ENCODE measurements at regions not wholly inside any gene's neighbourhood (a gene's known extent, or its start where the extent isn't known, plus 50 kb on each side); places are given as distances from the start of the nearest gene placed in this dataset.
"Not testable (repeated sequence)": the region's sequence is repeated elsewhere in the genome, so short reads cannot be mapped to it uniquely, and the experiment has no call there.

DNA sequence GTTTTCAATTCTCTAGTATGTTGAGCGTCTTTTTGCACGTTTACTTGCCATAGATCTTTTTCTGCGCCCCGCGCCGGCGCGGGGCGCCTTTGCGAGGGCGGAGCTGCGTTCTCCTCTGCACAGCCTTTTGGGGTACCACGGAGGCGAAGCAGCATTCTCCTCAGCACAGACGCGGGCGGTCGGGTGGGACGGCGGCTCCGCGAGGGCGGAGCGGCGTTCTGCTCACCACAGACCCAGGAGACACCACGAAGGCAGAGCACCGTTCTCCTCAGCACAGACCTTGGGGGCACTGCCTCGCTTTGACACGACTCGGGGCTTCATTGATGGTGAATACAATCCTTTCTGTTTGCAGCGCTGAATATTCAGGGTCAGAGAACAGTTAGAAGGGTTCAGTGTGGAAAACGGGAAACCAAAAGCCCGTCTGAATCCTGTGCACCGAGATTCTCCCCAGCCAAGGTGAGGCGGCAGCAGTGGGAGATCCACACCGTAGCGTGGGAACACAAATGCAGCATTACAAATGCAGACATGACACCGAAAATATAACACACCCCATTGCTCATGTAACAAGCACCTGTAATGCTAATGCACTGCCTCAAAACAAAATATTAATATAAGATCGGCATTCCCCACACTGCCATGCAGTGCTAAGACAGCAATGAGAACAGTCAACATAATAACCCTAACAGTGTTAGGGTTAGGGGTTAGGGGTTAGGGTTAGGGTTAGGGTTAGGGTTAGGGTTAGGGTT is 190.7 kb upstream of the VIPR2 start:
- peaks cover 13% of the 10 kb centered on the region for H3K4me1 ChIP-seq (ENCODE audit: low read depth, poor library complexity, severe bottlenecking)
- H2AFZ ChIP-seq (ENCODE audit: low read depth); H3K27me3 ChIP-seq (ENCODE audit: insufficient read depth, low read depth); H3K4me3 ChIP-seq (IDR thresholded peaks at IDR 0.05; ENCODE audit: insufficient read depth, low read depth, low read length); H3K36me3 ChIP-seq (ENCODE audit: insufficient read depth); H3K9ac ChIP-seq; H3K4me2 ChIP-seq; H3K27ac ChIP-seq; H4K20me1 ChIP-seq (ENCODE audit: insufficient read depth); H3K79me2 ChIP-seq (ENCODE audit: insufficient read depth, low read depth): not testable (repeated sequence)

DNA sequence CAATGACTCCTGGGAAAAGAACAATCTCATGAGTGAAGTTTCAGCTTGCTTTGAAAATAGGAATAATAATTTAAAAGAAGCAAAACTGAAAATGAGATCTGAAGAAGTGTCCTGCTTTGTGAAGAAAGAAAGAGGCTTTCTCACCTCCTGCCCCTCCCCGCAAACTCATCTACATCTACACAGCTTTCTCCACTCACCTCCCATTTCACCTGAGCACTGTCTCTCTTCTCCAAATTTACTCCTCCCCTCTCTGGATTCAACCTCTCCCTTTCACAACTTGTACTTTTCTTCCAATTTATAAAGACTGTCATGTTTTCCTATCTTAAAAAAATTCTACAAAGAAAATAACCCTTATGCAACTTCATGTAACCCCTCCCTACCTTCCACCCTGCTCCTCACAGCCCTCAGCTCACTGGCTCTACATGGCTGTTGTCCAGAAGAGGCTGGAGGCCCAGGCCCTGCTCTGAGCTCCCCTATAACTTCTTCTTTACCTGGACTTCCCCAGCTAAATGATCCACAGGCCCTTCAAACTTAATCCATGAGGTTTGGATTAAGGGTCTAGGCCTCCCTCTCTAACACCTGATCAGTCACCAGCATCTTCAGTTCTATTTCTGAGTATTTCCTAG is 188.3 kb upstream of the VIPR2 start:
- not testable (repeated sequence) for H3K4me2 ChIP-seq; H3K4me3 ChIP-seq (IDR thresholded peaks at IDR 0.05; ENCODE audit: insufficient read depth, low read depth, low read length); H3K27me3 ChIP-seq (ENCODE audit: insufficient read depth, low read depth); H3K27ac ChIP-seq; H3K36me3 ChIP-seq (ENCODE audit: insufficient read depth); H4K20me1 ChIP-seq (ENCODE audit: insufficient read depth); H3K79me2 ChIP-seq (ENCODE audit: insufficient read depth, low read depth); H3K9ac ChIP-seq; H2AFZ ChIP-seq (ENCODE audit: low read depth)
- H3K4me1 ChIP-seq (ENCODE audit: low read depth, poor library complexity, severe bottlenecking) = peaks cover 13% of the 10 kb centered on the region

GRCh38 chr7:159331462-159331861 is 186.8 kb upstream of the VIPR2 start:
- H2AFZ ChIP-seq (ENCODE audit: low read depth) = no peak overlapping the region
- peaks cover 13% of the 10 kb centered on the region for H3K4me1 ChIP-seq (ENCODE audit: low read depth, poor library complexity, severe bottlenecking)
- H3K27ac ChIP-seq = no peak overlapping the region
- H3K27me3 ChIP-seq (ENCODE audit: insufficient read depth, low read depth) = no peaks in the 10 kb centered on the region
- no peaks in the 10 kb centered on the region for H3K36me3 ChIP-seq (ENCODE audit: insufficient read depth)
- no peaks in the 10 kb centered on the region for H4K20me1 ChIP-seq (ENCODE audit: insufficient read depth)
- H3K4me3 ChIP-seq (IDR thresholded peaks at IDR 0.05; ENCODE audit: insufficient read depth, low read depth, low read length) = no peak overlapping the region
- 0 out of 2 replicates have a peak overlapping the region, but pooled peaks have one; percentile 2 for H3K4me2 ChIP-seq
- TF ChIP-seq, protein P1, sequence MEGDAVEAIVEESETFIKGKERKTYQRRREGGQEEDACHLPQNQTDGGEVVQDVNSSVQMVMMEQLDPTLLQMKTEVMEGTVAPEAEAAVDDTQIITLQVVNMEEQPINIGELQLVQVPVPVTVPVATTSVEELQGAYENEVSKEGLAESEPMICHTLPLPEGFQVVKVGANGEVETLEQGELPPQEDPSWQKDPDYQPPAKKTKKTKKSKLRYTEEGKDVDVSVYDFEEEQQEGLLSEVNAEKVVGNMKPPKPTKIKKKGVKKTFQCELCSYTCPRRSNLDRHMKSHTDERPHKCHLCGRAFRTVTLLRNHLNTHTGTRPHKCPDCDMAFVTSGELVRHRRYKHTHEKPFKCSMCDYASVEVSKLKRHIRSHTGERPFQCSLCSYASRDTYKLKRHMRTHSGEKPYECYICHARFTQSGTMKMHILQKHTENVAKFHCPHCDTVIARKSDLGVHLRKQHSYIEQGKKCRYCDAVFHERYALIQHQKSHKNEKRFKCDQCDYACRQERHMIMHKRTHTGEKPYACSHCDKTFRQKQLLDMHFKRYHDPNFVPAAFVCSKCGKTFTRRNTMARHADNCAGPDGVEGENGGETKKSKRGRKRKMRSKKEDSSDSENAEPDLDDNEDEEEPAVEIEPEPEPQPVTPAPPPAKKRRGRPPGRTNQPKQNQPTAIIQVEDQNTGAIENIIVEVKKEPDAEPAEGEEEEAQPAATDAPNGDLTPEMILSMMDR (conservative IDR thresholded peaks at IDR 0.05; ENCODE audit: low read depth, low read length) = no peak
- no peaks in the 10 kb centered on the region for H3K79me2 ChIP-seq (ENCODE audit: insufficient read depth, low read depth)
- H3K9ac ChIP-seq = no peak overlapping the region

GRCh38 chr7:159329818-159330378 is 185.2 kb upstream of the VIPR2 start:
- TF ChIP-seq, protein P1 (conservative IDR thresholded peaks at IDR 0.05; ENCODE audit: low read depth, low read length) = no peak
- Histone ChIP-seq H3K4me1 (ENCODE audit: low read depth, poor library complexity, severe bottlenecking) (peaks cover 13% of the 10 kb centered on the region), H3K4me3 (IDR thresholded peaks at IDR 0.05; ENCODE audit: insufficient read depth, low read depth, low read length) (no peak overlapping the region), H2AFZ (ENCODE audit: low read depth) (no peak overlapping the region), H3K9ac (no peak overlapping the region), H3K36me3 (ENCODE audit: insufficient read depth) (no peaks in the 10 kb centered on the region), H3K27me3 (ENCODE audit: insufficient read depth, low read depth) (no peaks in the 10 kb centered on the region), H4K20me1 (ENCODE audit: insufficient read depth) (no peaks in the 10 kb centered on the region), H3K79me2 (ENCODE audit: insufficient read depth, low read depth) (no peaks in the 10 kb centered on the region), H3K27ac (no peak overlapping the region), H3K4me2 (no peak overlapping the region)

GRCh38 chr7:159328096-159328495 is 183.4 kb upstream of the VIPR2 start:
- Histone ChIP-seq H3K4me2 (no peak overlapping the region), H3K27me3 (ENCODE audit: insufficient read depth, low read depth) (no peaks in the 10 kb centered on the region), H3K4me1 (ENCODE audit: low read depth, poor library complexity, severe bottlenecking) (peaks cover 13% of the 10 kb centered on the region), H3K27ac (no peak overlapping the region), H3K79me2 (ENCODE audit: insufficient read depth, low read depth) (no peaks in the 10 kb centered on the region), H4K20me1 (ENCODE audit: insufficient read depth) (no peaks in the 10 kb centered on the region), H3K9ac (no peak overlapping the region), H3K4me3 (IDR thresholded peaks at IDR 0.05; ENCODE audit: insufficient read depth, low read depth, low read length) (no peak overlapping the region), H2AFZ (ENCODE audit: low read depth) (no peak overlapping the region), H3K36me3 (ENCODE audit: insufficient read depth) (no peaks in the 10 kb centered on the region)
- TF ChIP-seq, protein P1 (conservative IDR thresholded peaks at IDR 0.05; ENCODE audit: low read depth, low read length) = no peak
